Heart left ventricle (tissue), 16 donors: ENCODE measurements at regions not wholly inside any gene's neighbourhood (a gene's known extent, or its start where the extent isn't known, plus 50 kb on each side); places are given as distances from the start of the nearest gene placed in this dataset.

ENCODE experiments used
- ATAC-seq, 4 donors: fragments of 200-7000 bp; cut with Tn5 transposase; one replicate each; pipeline ENCODE4 v1.9.1; 2020 to 2022; ENCODE audit warnings: moderate library complexity in 4 of 4, mild to moderate bottlenecking in 3 of 4, moderate number of reproducible peaks in 1 of 4
- DNase-seq, 5 donors: peaks; one replicate each; pipeline ENCODE4 v3.0.0-alpha.2; 2020
- H3K27ac ChIP-seq, 12 donors: fragments of 200-600 bp; sonication (generic) in 4 of 12; one replicate each; pipeline versions ENCODE4 v1.5.0 to v1.8.0; 2016 to 2022; ENCODE audit warnings: mild to moderate bottlenecking in 2 of 12
- H3K27me3 ChIP-seq, 9 donors: fragments of 200-600 bp; sonication (generic) in 2 of 9; one replicate each; pipeline versions ENCODE4 v1.5.1 to v1.8.0; 2016 to 2022; ENCODE audit warnings: mild to moderate bottlenecking in 3 of 9
- H3K36me3 ChIP-seq, 9 donors: fragments of 200-600 bp; sonication (generic) in 2 of 9; one replicate each; pipeline versions ENCODE4 v1.5.0 to v1.8.0; 2018 to 2022; ENCODE audit warnings: mild to moderate bottlenecking in 2 of 9
- H3K4me1 ChIP-seq, 12 donors: fragments of 200-600 bp; sonication (generic) in 4 of 12; one replicate each; pipeline versions ENCODE4 v1.5.0 to v1.8.0; 2016 to 2022; ENCODE audit warnings: mild to moderate bottlenecking in 3 of 12
- H3K4me3 ChIP-seq, 12 donors: fragments of 200-600 bp; sonication (generic) in 4 of 12; one replicate each; pipeline versions ENCODE4 v1.5.0 to v1.8.0; 2017 to 2022; ENCODE audit warnings: mild to moderate bottlenecking in 9 of 12, moderate library complexity in 4 of 12
- H3K9me3 ChIP-seq, 12 donors: fragments of 200-600 bp; sonication (generic) in 4 of 12; one replicate each; pipeline versions ENCODE4 v1.5.0 to v1.8.0; 2016 to 2022; ENCODE audit warnings: mild to moderate bottlenecking in 1 of 12
- CTCF ChIP-seq, 12 donors: fragments of 200-600 bp; sonication (generic) in 4 of 12; IDR thresholded peaks; one replicate each; pipeline versions ENCODE4 v1.5.0 to v1.8.0; 2018 to 2022; ENCODE audit warnings: antibody characterized with exemption in 12 of 12, mild to moderate bottlenecking in 5 of 12
- POLR2A ChIP-seq, 2 donors: fragments of 450-650 bp; IDR thresholded peaks; one replicate each; pipeline ENCODE4 v1.6.1; 2017; ENCODE audit warnings: antibody characterized with exemption in 2 of 2, mild to moderate bottlenecking in 2 of 2, moderate library complexity in 2 of 2
- WGBS, 4 donors: extraction: QIAGEN DNeasy Blood & Tissue Kit in 2 of 4; methylation state at CpG; one replicate each; pipeline versions ENCODE4 v1.1.5 to v1.1.7; 2013 to 2018; 5-methylcytosine and 5-hydroxymethylcytosine counted together
- intact Hi-C, 10 donors: fragments of 100-400 bp; cut with DNase I; formaldehyde crosslinking; loops; one replicate each; pipeline versions ENCODE4 v1.11.1 to v1.14.2; 2022
- donor health status: ischemic (EF 13 %, LVEDD 7.1; RV severe dilation, severe dysfunction).
- donor health status: healthy with polysubstance abuse.
- donor health status: DM: no; HTN: yes; CAD: no.
- donor health status: DM: no; HTN: no; CAD: no.
- donor health status: ischemic (EF 25% LVEDD 6.9; RV normal size, moderate dysfunction).
- donor health status: ischemic (EF 25% LVEDD 5.7; RV mildly dilated, moderate dysfunction).
- donor health status: healthy.
- donor health status: DM: yes; HTN: yes; CAD: no.
- donor health status: ischemic (EF 35%, LVEDD 5.7; RV mildly dilated, moderate dysfunction).
- donor health status: nonischemic (EF 11% LVEDD 7.7; RV severe dilation, severe dysfunction).
- donor health status: DM: yes; HTN: yes; CAD: no.
- donor health status: PGD.
- donor health status: ischemic (EF 29% LVEDD 5.4; RV normal size, mild dysfunction).
- donor health status: nonischemic (EF 23%, LVEDD 6.1; RV moderate dilation, normal function).

- Histone ChIP-seq H3K27ac (no peak overlapping the region), H3K4me3 (no peak overlapping the region), H3K36me3 (no peaks in the 10 kb centered on the region), H3K4me1 (peaks cover 0 to 2% (median 0%) of the 10 kb centered on the region in 12 donors), H3K27me3 (no peaks in the 10 kb centered on the region), H3K9me3 (no peaks in the 10 kb centered on the region)
- no peak for ATAC-seq
- TF ChIP-seq POLR2A (IDR thresholded peaks at IDR 0.05) = no peak
- no peak for TF ChIP-seq CTCF (IDR thresholded peaks at IDR 0.05)
- no peak for DNase-seq
- 94 to 100% (median 99%) methylated on average over 1 of the region's 1 CpG for WGBS, 4 donors
- intact Hi-C loops = no loop called here
Measured at GRCh38 chr12:9392842-9393241, 184.6 kb upstream of the PZP start.

- Histone ChIP-seq H3K27me3 (no peaks in the 10 kb centered on the region), H3K36me3 (no peaks in the 10 kb centered on the region), H3K27ac (no peak overlapping the region), H3K4me3 (no peak overlapping the region), H3K4me1 (peaks cover 0 to 9% (median 0%) of the 10 kb centered on the region in 12 donors), H3K9me3 (no peaks in the 10 kb centered on the region)
- TF ChIP-seq CTCF (IDR thresholded peaks at IDR 0.05) (no peak), POLR2A (IDR thresholded peaks at IDR 0.05) (no peak)
- 70 to 87% (median 83%) methylated on average over 2 of the region's 2 CpGs for WGBS, 4 donors
- ATAC-seq (no peak), DNase-seq (no peak)
- intact Hi-C loops = no loop called here
Measured at GRCh38 chr12:9391815-9392214, 183.6 kb upstream of the PZP start.

GRCh38 chr12:9390761-9391160 is 182.6 kb upstream of the PZP start:
- intact Hi-C loops = no loop called here
- 49 to 63% (median 61%) methylated on average over 3 of the region's 3 CpGs for WGBS, 4 donors
- ATAC-seq (no peak), DNase-seq (no peak)
- Histone ChIP-seq H3K4me1 (peaks cover 0 to 9% (median 0%) of the 10 kb centered on the region in 12 donors), H3K36me3 (no peaks in the 10 kb centered on the region), H3K9me3 (no peaks in the 10 kb centered on the region), H3K27me3 (no peaks in the 10 kb centered on the region), H3K4me3 (no peak overlapping the region), H3K27ac (no peak overlapping the region)
- no peak for TF ChIP-seq POLR2A (IDR thresholded peaks at IDR 0.05)
- TF ChIP-seq CTCF (IDR thresholded peaks at IDR 0.05) = no peak

GRCh38 chr12:9389796-9390195 is 181.6 kb upstream of the PZP start:
- no peak for ATAC-seq
- Histone ChIP-seq H3K27ac (no peak overlapping the region), H3K4me3 (no peak overlapping the region), H3K9me3 (no peaks in the 10 kb centered on the region), H3K27me3 (no peaks in the 10 kb centered on the region), H3K4me1 (peaks cover 0 to 9% (median 0%) of the 10 kb centered on the region in 12 donors), H3K36me3 (no peaks in the 10 kb centered on the region)
- DNase-seq = no peak
- TF ChIP-seq CTCF (IDR thresholded peaks at IDR 0.05) = no peak
- 65 to 82% (median 69%) methylated on average over 10 of the region's 10 CpGs for WGBS, 4 donors
- intact Hi-C loops = no loop called here
